ENCODE measurements at regions not wholly inside any gene's neighbourhood (a gene's known extent, or its start where the extent isn't known, plus 50 kb on each side); places are given as distances from the start of the nearest gene placed in this dataset.

DNA sequence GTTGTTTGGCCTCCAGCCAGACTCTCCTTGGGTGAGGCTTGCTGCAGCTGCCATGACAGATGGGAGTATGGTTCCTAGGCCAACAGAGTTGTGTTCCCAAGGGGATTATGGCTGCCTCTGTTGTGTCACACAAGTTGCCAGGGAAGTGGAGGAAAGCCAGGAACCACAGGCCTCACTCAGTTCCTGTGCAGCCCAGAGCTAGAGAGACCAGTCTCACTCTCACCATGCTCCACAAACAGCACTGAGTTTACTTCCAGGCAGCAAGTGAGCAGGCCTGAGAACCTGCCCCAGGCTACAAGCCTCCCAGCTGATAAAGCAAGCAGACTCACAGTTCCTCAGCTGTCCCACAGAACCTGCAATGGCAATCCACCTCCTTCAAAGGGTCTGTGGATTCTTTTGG is 273.6 kb upstream of the TAS2R1 start:
- no peak overlapping the region for H3K4me3 ChIP-seq
- Mint-ChIP-seq H3K27me3 (ENCODE audit: insufficient read depth, low read depth) (no peaks in the 10 kb centered on the region), H3K36me3 (no peaks in the 10 kb centered on the region), H3K27ac (no peak overlapping the region), H3K4me1 (peaks cover 2% of the 10 kb centered on the region), H3K4me3 (no peak overlapping the region), H3K9me3 (peaks cover 11% of the 10 kb centered on the region)
- no peaks in the 10 kb centered on the region for H3K9me3 ChIP-seq (ENCODE audit: low read depth)
- H3K36me3 ChIP-seq, result no peaks in the 10 kb centered on the region
- TF ChIP-seq, protein P1, sequence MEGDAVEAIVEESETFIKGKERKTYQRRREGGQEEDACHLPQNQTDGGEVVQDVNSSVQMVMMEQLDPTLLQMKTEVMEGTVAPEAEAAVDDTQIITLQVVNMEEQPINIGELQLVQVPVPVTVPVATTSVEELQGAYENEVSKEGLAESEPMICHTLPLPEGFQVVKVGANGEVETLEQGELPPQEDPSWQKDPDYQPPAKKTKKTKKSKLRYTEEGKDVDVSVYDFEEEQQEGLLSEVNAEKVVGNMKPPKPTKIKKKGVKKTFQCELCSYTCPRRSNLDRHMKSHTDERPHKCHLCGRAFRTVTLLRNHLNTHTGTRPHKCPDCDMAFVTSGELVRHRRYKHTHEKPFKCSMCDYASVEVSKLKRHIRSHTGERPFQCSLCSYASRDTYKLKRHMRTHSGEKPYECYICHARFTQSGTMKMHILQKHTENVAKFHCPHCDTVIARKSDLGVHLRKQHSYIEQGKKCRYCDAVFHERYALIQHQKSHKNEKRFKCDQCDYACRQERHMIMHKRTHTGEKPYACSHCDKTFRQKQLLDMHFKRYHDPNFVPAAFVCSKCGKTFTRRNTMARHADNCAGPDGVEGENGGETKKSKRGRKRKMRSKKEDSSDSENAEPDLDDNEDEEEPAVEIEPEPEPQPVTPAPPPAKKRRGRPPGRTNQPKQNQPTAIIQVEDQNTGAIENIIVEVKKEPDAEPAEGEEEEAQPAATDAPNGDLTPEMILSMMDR (IDR thresholded peaks at IDR 0.05), result no peak
- TF ChIP-seq EZH2 (IDR thresholded peaks at IDR 0.05) (no peak), EZH2phosphoT487 (IDR thresholded peaks at IDR 0.05) (no peak)
- no peaks in the 10 kb centered on the region for H3K4me1 ChIP-seq
- DNase-seq (ENCODE audit: low spot score), result no peak
- H3K9ac ChIP-seq, result no peak overlapping the region
- H4K20me1 ChIP-seq (ENCODE audit: low read depth), result no peaks in the 10 kb centered on the region
- no peak overlapping the region for H3K4me2 ChIP-seq
- no peak overlapping the region for H3K27ac ChIP-seq
- no peak overlapping the region for H2AFZ ChIP-seq (replicated peaks)
- no peaks in the 10 kb centered on the region for H3F3A ChIP-seq (ENCODE audit: low read depth)
- no peaks in the 10 kb centered on the region for H3K79me2 ChIP-seq (ENCODE audit: low read depth)
- H3K27me3 ChIP-seq, result no peaks in the 10 kb centered on the region

DNA sequence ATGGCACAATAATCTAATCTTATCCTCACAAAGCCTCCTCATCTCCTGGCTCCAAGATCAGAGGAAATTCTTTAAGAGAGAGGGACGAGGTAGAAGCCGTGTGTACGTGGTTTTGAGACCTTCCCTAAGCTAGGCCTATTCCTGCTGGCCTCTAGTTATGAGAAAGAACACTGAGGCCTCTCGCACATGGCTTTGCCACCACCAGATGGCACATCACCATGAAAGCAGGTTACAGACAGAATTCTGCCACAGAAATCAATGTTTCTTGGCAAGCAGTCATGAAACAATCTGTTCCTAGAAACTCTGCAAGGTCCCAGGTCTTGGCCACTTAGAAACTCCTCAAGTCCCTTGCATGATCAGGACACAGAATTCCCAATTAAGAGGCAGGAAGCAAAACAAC is 268.2 kb upstream of the TAS2R1 start:
- Mint-ChIP-seq H3K27ac (no peak overlapping the region), H3K4me3 (no peak overlapping the region), H3K4me1 (peaks cover 18% of the 10 kb centered on the region), H3K36me3 (no peaks in the 10 kb centered on the region), H3K9me3 (peaks cover 4% of the 10 kb centered on the region), H3K27me3 (ENCODE audit: insufficient read depth, low read depth) (no peaks in the 10 kb centered on the region)
- no peak overlapping the region for H3K4me3 ChIP-seq
- no peak overlapping the region for H3K4me2 ChIP-seq
- no peak overlapping the region for H3K9ac ChIP-seq
- H3K9me3 ChIP-seq (ENCODE audit: low read depth), result no peaks in the 10 kb centered on the region
- no peaks in the 10 kb centered on the region for H3K4me1 ChIP-seq
- no peak overlapping the region for H2AFZ ChIP-seq (replicated peaks)
- peak; percentile 49 for DNase-seq (ENCODE audit: low spot score)
- H3K27ac ChIP-seq, result no peak overlapping the region
- TF ChIP-seq, protein P1 (IDR thresholded peaks at IDR 0.05), result peak; percentile 64
- no peak for TF ChIP-seq EZH2phosphoT487 (IDR thresholded peaks at IDR 0.05)
- TF ChIP-seq EZH2 (IDR thresholded peaks at IDR 0.05), result no peak
- no peaks in the 10 kb centered on the region for H3K36me3 ChIP-seq
- H3K79me2 ChIP-seq (ENCODE audit: low read depth), result no peaks in the 10 kb centered on the region
- no peaks in the 10 kb centered on the region for H3K27me3 ChIP-seq
- no peaks in the 10 kb centered on the region for H3F3A ChIP-seq (ENCODE audit: low read depth)
- no peaks in the 10 kb centered on the region for H4K20me1 ChIP-seq (ENCODE audit: low read depth)

DNA sequence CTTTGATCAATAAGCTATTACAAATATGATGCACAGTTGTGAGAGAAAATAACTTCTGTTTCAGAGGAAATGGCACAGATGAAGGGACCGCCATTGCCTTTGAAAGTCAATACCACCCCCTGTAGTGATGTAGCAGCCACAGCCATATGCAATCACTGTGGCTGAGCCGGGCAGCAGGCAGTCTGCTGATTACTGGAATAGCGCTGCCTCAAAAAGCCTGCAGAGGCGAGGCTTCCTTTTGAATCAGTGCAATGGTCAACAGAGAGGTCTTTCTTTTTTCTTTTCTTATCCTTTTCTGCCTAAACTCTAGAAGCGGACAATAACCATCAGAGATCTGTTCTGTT is 265.1 kb upstream of the TAS2R1 start:
- Mint-ChIP-seq H3K4me1 (peaks cover 17% of the 10 kb centered on the region), H3K9me3 (peaks cover 4% of the 10 kb centered on the region), H3K36me3 (no peaks in the 10 kb centered on the region), H3K4me3 (peak overlapping the region; percentile 20), H3K27ac (peak overlapping the region; percentile 81), H3K27me3 (ENCODE audit: insufficient read depth, low read depth) (no peaks in the 10 kb centered on the region)
- no peaks in the 10 kb centered on the region for H4K20me1 ChIP-seq (ENCODE audit: low read depth)
- no peaks in the 10 kb centered on the region for H3K27me3 ChIP-seq
- no peaks in the 10 kb centered on the region for H3K79me2 ChIP-seq (ENCODE audit: low read depth)
- TF ChIP-seq EZH2phosphoT487 (IDR thresholded peaks at IDR 0.05) (no peak), EZH2 (IDR thresholded peaks at IDR 0.05) (no peak)
- TF ChIP-seq, protein P1 (IDR thresholded peaks at IDR 0.05), result no peak
- H3K4me3 ChIP-seq, result no peak overlapping the region
- H3K9ac ChIP-seq, result no peak overlapping the region
- H3K4me2 ChIP-seq, result no peak overlapping the region
- H2AFZ ChIP-seq (replicated peaks), result no peak overlapping the region
- no peaks in the 10 kb centered on the region for H3K36me3 ChIP-seq
- no peak overlapping the region for H3K27ac ChIP-seq
- no peaks in the 10 kb centered on the region for H3K4me1 ChIP-seq
- no peaks in the 10 kb centered on the region for H3K9me3 ChIP-seq (ENCODE audit: low read depth)
- no peaks in the 10 kb centered on the region for H3F3A ChIP-seq (ENCODE audit: low read depth)
- no peak for DNase-seq (ENCODE audit: low spot score)

Measured in neural progenitor cell (in vitro differentiated cells).